Skin epidermis (tissue), 12 donors: ENCODE measurements at regions not wholly inside any gene's neighbourhood (a gene's known extent, or its start where the extent isn't known, plus 50 kb on each side); places are given as distances from the start of the nearest gene placed in this dataset.

Experiments
- H3K27ac ChIP-seq, 21 experiments: fragments of 200-600 bp; sonication (generic) in 11 of 21; one replicate each; pipeline ENCODE4 v1.5.0; 2020; ENCODE audit warnings: mild to moderate bottlenecking in 3 of 21, inconsistent platforms in 2 of 21, moderate library complexity in 2 of 21
- H3K4me3 ChIP-seq, 7 experiments: fragments of 200-600 bp; sonication (generic) in 2 of 7; one replicate each; pipeline ENCODE4 v1.5.0; 2020; ENCODE audit warnings: inconsistent platforms in 2 of 7, mild to moderate bottlenecking in 2 of 7, moderate library complexity in 1 of 7

GRCh38 chr6:139597771-139598755 is 223.6 kb upstream of the CITED2 start:
- Histone ChIP-seq H3K27ac (peak overlapping the region in 16 of 21 experiments; percentile 6 to 85 (median 60)), H3K4me3 (no peak overlapping the region)

- H3K4me3 ChIP-seq = no peak overlapping the region
- peak overlapping the region in 17 of 21 experiments; percentile 6 to 85 (median 64) for H3K27ac ChIP-seq
Observed at GRCh38 chr6:139597087-139597763, 222.8 kb upstream of the CITED2 start.

- H3K4me3 ChIP-seq = no peak overlapping the region
- H3K27ac ChIP-seq = no peak overlapping the region
Observed at GRCh38 chr6:139595183-139595582, 220.7 kb upstream of the CITED2 start.

- Histone ChIP-seq H3K4me3 (no peak overlapping the region), H3K27ac (no peak overlapping the region)
Observed at GRCh38 chr6:139594333-139594965, 220.0 kb upstream of the CITED2 start.

GRCh38 chr6:139593081-139593480 is 218.6 kb upstream of the CITED2 start:
- no peak overlapping the region for H3K27ac ChIP-seq
- no peak overlapping the region for H3K4me3 ChIP-seq

- no peak overlapping the region for H3K4me3 ChIP-seq
- H3K27ac ChIP-seq = no peak overlapping the region
Observed at GRCh38 chr6:139592011-139592410, 217.6 kb upstream of the CITED2 start.

- no peak overlapping the region for H3K4me3 ChIP-seq
- no peak overlapping the region for H3K27ac ChIP-seq
Observed at GRCh38 chr6:139591075-139591865, 216.8 kb upstream of the CITED2 start.

- Histone ChIP-seq H3K4me3 (no peak overlapping the region), H3K27ac (peak overlapping the region in 1 of 21 experiments; percentile 11)
Observed at GRCh38 chr6:139590206-139590605, 215.8 kb upstream of the CITED2 start.

GRCh38 chr6:139588734-139589593 is 214.5 kb upstream of the CITED2 start:
- H3K4me3 ChIP-seq = no peak overlapping the region
- H3K27ac ChIP-seq = peak overlapping the region in 1 of 21 experiments; percentile 7

GRCh38 chr6:139588076-139588639 is 213.7 kb upstream of the CITED2 start:
- no peak overlapping the region for H3K4me3 ChIP-seq
- peak overlapping the region in 6 of 21 experiments; percentile 7 to 43 (median 22) for H3K27ac ChIP-seq

GRCh38 chr6:139587469-139587868 is 213.0 kb upstream of the CITED2 start:
- Histone ChIP-seq H3K27ac (peak overlapping the region in 6 of 21 experiments; percentile 19 to 43 (median 26)), H3K4me3 (no peak overlapping the region)

GRCh38 chr6:139586273-139586672 is 211.8 kb upstream of the CITED2 start:
- peak overlapping the region in 2 of 21 experiments; percentile 16 to 25 for H3K27ac ChIP-seq
- H3K4me3 ChIP-seq = no peak overlapping the region

GRCh38 chr6:139584599-139584998 is 210.2 kb upstream of the CITED2 start:
- Histone ChIP-seq H3K27ac (no peak overlapping the region), H3K4me3 (no peak overlapping the region)

- H3K4me3 ChIP-seq = no peak overlapping the region
- H3K27ac ChIP-seq = no peak overlapping the region
Observed at GRCh38 chr6:139583420-139583819, 209.0 kb upstream of the CITED2 start.

- H3K4me3 ChIP-seq = no peak overlapping the region
- no peak overlapping the region for H3K27ac ChIP-seq
Observed at GRCh38 chr6:139582956-139583355, 208.5 kb upstream of the CITED2 start.

GRCh38 chr6:139581485-139581865 is 207.0 kb upstream of the CITED2 start:
- Histone ChIP-seq H3K4me3 (no peak overlapping the region), H3K27ac (no peak overlapping the region)

- H3K4me3 ChIP-seq = no peak overlapping the region
- no peak overlapping the region for H3K27ac ChIP-seq
Observed at GRCh38 chr6:139580592-139581484, 206.4 kb upstream of the CITED2 start.
